ENCODE measurements at regions not wholly inside any gene's neighbourhood (a gene's known extent, or its start where the extent isn't known, plus 50 kb on each side); places are given as distances from the start of the nearest gene placed in this dataset.

GRCh38 chr5:106397700-106398099 is 1273.0 kb downstream of the EFNA5 start:
- no peak overlapping the region for H3K4me3 ChIP-seq (ENCODE audit: control insufficient read depth in 2 of 3, extremely low read depth in 1 of 3, insufficient read depth in 2 of 3, low read depth in 1 of 3, low read length in 3 of 3)
- peak overlapping the region; percentile 80 for H3K27ac ChIP-seq (ENCODE audit: control insufficient read depth, insufficient read depth, low read length)
- peak overlapping the region; percentile 56 for H2AFZ ChIP-seq (ENCODE audit: control insufficient read depth, low read length)
- H4K20me1 ChIP-seq (ENCODE audit: control insufficient read depth, extremely low read depth, insufficient read depth, low read length), result no peaks in the 10 kb centered on the region
- no peaks in the 10 kb centered on the region for H3K27me3 ChIP-seq (ENCODE audit: control insufficient read depth, extremely low read depth, insufficient read depth, low read length)
- peak; percentile 56 for DNase-seq (ENCODE audit: low read depth, low spot score)
- H3K9ac ChIP-seq (ENCODE audit: control insufficient read depth, extremely low read depth, insufficient read depth, low read length), result peak overlapping the region; percentile 28
- FAIRE-seq, result peak; percentile 95
- no peaks in the 10 kb centered on the region for H3K9me1 ChIP-seq (ENCODE audit: control insufficient read depth, extremely low read depth, insufficient read depth, low read length)
- dilution Hi-C loops (cut with MboI; ENCODE audit: extremely low pct_ligation_motif_present, low sequenced_read_pairs), result no loop called here
- H3K9me3 ChIP-seq (ENCODE audit: control insufficient read depth, low read depth, low read length), result no peaks in the 10 kb centered on the region
- H3K4me1 ChIP-seq (ENCODE audit: control insufficient read depth, extremely low read depth, insufficient read depth, low read length), result peaks cover 22% of the 10 kb centered on the region
- TF ChIP-seq EZH2 (IDR thresholded peaks at IDR 0.05; ENCODE audit: low read length), result no peak
- TF ChIP-seq, protein P1, sequence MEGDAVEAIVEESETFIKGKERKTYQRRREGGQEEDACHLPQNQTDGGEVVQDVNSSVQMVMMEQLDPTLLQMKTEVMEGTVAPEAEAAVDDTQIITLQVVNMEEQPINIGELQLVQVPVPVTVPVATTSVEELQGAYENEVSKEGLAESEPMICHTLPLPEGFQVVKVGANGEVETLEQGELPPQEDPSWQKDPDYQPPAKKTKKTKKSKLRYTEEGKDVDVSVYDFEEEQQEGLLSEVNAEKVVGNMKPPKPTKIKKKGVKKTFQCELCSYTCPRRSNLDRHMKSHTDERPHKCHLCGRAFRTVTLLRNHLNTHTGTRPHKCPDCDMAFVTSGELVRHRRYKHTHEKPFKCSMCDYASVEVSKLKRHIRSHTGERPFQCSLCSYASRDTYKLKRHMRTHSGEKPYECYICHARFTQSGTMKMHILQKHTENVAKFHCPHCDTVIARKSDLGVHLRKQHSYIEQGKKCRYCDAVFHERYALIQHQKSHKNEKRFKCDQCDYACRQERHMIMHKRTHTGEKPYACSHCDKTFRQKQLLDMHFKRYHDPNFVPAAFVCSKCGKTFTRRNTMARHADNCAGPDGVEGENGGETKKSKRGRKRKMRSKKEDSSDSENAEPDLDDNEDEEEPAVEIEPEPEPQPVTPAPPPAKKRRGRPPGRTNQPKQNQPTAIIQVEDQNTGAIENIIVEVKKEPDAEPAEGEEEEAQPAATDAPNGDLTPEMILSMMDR (optimal IDR thresholded peaks at IDR 0.05 in 1 of 3, IDR thresholded peaks at IDR 0.05 in 1 of 3, conservative IDR thresholded peaks at IDR 0.05 in 1 of 3; ENCODE audit: extremely low read depth in 1 of 3, insufficient read depth in 2 of 3, low read length in 3 of 3), result no peak
- H3K36me3 ChIP-seq (ENCODE audit: control insufficient read depth in 2 of 2, extremely low read depth in 1 of 2, insufficient read depth in 2 of 2, low read length in 2 of 2), result no peaks in the 10 kb centered on the region
- no peak overlapping the region for H3K4me2 ChIP-seq (ENCODE audit: control insufficient read depth, extremely low read depth, insufficient read depth, low read depth, low read length)
- H3K79me2 ChIP-seq (ENCODE audit: control insufficient read depth, insufficient read depth, low read length), result no peaks in the 10 kb centered on the region

- Histone ChIP-seq H2AFZ (ENCODE audit: control insufficient read depth, low read length) (no peak overlapping the region), H3K36me3 (ENCODE audit: control insufficient read depth in 2 of 2, extremely low read depth in 1 of 2, insufficient read depth in 2 of 2, low read length in 2 of 2) (no peaks in the 10 kb centered on the region), H3K27ac (ENCODE audit: control insufficient read depth, insufficient read depth, low read length) (no peak overlapping the region), H3K27me3 (ENCODE audit: control insufficient read depth, extremely low read depth, insufficient read depth, low read length) (no peaks in the 10 kb centered on the region), H3K9me1 (ENCODE audit: control insufficient read depth, extremely low read depth, insufficient read depth, low read length) (no peaks in the 10 kb centered on the region), H3K4me1 (ENCODE audit: control insufficient read depth, extremely low read depth, insufficient read depth, low read length) (peaks cover 7% of the 10 kb centered on the region), H3K9me3 (ENCODE audit: control insufficient read depth, low read depth, low read length) (no peaks in the 10 kb centered on the region), H3K4me3 (ENCODE audit: control insufficient read depth in 2 of 3, extremely low read depth in 1 of 3, insufficient read depth in 2 of 3, low read depth in 1 of 3, low read length in 3 of 3) (no peak overlapping the region), H3K9ac (ENCODE audit: control insufficient read depth, extremely low read depth, insufficient read depth, low read length) (no peak overlapping the region), H3K79me2 (ENCODE audit: control insufficient read depth, insufficient read depth, low read length) (no peaks in the 10 kb centered on the region), H4K20me1 (ENCODE audit: control insufficient read depth, extremely low read depth, insufficient read depth, low read length) (no peaks in the 10 kb centered on the region), H3K4me2 (ENCODE audit: control insufficient read depth, extremely low read depth, insufficient read depth, low read depth, low read length) (no peak overlapping the region)
- TF ChIP-seq, protein P1 (optimal IDR thresholded peaks at IDR 0.05 in 1 of 3, IDR thresholded peaks at IDR 0.05 in 1 of 3, conservative IDR thresholded peaks at IDR 0.05 in 1 of 3; ENCODE audit: extremely low read depth in 1 of 3, insufficient read depth in 2 of 3, low read length in 3 of 3), result no peak
- TF ChIP-seq EZH2 (IDR thresholded peaks at IDR 0.05; ENCODE audit: low read length), result no peak
- FAIRE-seq (no peak), DNase-seq (ENCODE audit: low read depth, low spot score) (no peak)
- dilution Hi-C loops (cut with MboI; ENCODE audit: extremely low pct_ligation_motif_present, low sequenced_read_pairs), result no loop called here
These were observed 1277.5 kb downstream of the EFNA5 start for GRCh38 chr5:106393276-106393675.
